Retinal pigment epithelial cell (primary cell): ENCODE measurements at regions not wholly inside any gene's neighbourhood (a gene's known extent, or its start where the extent isn't known, plus 50 kb on each side); places are given as distances from the start of the nearest gene placed in this dataset.
"Not testable (repeated sequence)": the region's sequence is repeated elsewhere in the genome, so short reads cannot be mapped to it uniquely, and the experiment has no call there.

Experiments used
- DNase-seq: peaks from one replicate; pipeline ENCODE4 v3.0.0-alpha.2; 2010; ENCODE audit warnings: low read depth
- H3K4me3 ChIP-seq: 2 replicates; pipeline ENCODE4 v1.5.1; 2011; ENCODE audit warnings: mild to moderate bottlenecking, low read length, control low read depth, moderate library complexity
- TF ChIP-seq, protein P1 (sequence below): conservative IDR thresholded peaks from 2 replicates; pipeline ENCODE4 v1.5.1; 2011; ENCODE audit warnings: low read depth, low read length, control low read depth, inconsistent platforms

DNA sequence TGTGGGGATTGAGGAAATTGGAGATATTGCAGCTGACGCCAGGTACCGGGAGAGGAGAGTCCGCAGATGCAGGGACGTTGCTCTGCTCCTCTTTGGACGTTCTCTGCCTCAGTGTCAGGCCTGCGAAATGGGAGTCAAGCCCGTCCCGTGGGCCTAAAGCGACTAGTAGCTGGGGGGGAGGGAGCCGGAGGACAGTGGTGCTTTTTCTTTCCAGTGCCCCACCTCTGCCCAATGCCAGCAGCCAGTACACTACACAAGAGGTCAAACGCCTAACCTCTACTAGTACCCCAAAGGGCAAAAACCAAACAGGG lies 413.6 kb upstream of the ESRRG start:
- TF ChIP-seq, protein P1, sequence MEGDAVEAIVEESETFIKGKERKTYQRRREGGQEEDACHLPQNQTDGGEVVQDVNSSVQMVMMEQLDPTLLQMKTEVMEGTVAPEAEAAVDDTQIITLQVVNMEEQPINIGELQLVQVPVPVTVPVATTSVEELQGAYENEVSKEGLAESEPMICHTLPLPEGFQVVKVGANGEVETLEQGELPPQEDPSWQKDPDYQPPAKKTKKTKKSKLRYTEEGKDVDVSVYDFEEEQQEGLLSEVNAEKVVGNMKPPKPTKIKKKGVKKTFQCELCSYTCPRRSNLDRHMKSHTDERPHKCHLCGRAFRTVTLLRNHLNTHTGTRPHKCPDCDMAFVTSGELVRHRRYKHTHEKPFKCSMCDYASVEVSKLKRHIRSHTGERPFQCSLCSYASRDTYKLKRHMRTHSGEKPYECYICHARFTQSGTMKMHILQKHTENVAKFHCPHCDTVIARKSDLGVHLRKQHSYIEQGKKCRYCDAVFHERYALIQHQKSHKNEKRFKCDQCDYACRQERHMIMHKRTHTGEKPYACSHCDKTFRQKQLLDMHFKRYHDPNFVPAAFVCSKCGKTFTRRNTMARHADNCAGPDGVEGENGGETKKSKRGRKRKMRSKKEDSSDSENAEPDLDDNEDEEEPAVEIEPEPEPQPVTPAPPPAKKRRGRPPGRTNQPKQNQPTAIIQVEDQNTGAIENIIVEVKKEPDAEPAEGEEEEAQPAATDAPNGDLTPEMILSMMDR: no peak
- no peak overlapping the region for H3K4me3 ChIP-seq
- no peak for DNase-seq

DNA sequence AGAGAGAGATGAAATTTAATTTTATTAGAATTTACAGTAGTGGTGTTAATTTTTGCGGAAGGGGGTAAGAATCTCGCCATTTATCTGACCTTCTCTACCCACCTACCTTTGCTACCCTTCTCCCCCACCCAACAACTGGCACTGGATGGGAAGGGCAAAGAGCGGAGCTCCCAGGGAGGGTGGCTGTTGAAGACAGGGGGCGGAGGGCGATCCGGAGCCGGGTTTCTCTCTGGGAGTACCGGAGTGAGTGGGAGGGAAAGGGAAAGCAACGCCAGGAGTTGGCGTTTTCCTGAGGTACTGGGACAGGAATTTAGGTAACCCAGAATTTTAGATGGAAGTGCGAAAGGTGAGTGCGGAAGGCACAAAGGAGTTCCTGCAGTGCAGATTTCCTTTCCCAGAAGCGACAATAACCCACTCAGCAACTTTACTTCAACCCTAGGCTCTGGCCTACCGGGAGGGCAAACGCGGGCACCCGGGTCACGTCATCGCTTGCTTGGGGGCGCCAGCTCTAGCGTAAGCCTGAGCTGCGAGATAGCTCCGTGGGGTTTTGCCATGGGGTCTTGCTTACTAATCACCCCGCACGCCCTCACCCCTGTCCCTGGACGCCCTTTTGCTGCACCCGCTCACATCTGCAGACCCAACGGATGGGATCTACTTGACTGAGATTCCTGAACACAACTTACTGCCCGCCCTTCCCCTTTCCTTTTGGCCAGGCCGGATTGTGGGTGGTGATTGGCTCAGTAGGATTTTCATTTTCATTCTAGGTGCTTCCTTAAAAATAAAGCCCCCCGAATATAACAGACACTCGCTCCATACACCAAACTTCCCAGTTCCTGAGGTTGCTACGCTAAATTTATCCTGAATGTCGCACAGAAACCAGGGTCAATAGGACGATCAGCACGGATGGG lies 413.0 kb upstream of the ESRRG start:
- no peak for DNase-seq
- H3K4me3 ChIP-seq: peak overlapping the region; percentile 50
- TF ChIP-seq, protein P1: no peak

DNA sequence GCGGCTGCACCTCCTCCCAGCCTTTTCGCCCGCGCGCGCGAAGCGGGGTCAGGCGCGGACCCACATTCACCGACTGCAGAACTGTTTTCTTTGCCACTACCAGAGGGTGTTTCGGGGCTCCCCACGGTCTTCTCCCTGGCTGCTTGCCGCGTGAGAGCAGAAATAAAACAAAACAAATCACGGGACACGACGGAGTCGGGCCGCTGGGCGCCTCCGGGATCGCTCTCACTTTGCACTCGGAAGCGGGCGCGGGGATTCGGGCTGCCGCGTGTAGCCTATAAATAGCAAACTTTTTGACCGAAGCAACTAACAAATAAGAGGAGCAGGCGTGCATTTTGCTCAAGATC lies 412.3 kb upstream of the ESRRG start:
- H3K4me3 ChIP-seq: peak overlapping the region; percentile 50
- TF ChIP-seq, protein P1: no peak
- DNase-seq: no peak

DNA sequence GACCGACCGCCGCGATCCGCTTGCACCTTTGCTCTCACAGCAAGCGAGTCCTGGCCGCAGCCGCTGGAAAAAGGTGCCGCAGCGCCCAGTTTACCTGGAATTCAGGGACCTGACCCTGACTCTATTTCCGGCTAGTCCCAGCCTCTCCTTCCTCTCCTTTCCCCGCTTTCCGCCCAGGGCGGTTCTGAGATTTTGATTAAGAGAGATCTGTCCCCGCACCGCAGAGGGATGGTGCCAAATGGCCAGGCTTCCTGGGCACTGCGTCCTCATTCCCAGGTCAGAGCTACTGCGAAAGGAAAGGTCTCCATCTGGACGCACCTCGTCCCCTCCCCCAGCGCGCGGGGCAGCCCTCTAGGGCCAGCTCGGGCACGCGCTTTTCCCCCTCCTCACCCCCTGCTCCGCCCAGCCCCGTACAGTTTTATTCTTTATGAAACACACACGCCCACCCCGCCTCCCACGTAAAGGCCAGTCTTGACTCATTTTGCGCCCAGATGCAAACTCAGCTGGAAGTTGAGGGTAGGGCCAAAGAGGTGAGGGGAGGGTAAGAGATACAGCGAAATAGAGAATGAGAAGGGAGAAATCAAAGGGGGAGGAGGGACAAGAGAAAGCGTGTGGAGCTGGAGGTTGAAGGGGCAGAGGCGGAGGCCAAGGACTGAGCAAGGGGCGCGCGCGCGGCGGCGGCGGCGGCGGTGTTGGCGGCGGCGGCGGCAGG lies 411.8 kb upstream of the ESRRG start:
- no peak for DNase-seq
- peak overlapping the region; percentile 50 for H3K4me3 ChIP-seq
- TF ChIP-seq, protein P1: no peak

DNA sequence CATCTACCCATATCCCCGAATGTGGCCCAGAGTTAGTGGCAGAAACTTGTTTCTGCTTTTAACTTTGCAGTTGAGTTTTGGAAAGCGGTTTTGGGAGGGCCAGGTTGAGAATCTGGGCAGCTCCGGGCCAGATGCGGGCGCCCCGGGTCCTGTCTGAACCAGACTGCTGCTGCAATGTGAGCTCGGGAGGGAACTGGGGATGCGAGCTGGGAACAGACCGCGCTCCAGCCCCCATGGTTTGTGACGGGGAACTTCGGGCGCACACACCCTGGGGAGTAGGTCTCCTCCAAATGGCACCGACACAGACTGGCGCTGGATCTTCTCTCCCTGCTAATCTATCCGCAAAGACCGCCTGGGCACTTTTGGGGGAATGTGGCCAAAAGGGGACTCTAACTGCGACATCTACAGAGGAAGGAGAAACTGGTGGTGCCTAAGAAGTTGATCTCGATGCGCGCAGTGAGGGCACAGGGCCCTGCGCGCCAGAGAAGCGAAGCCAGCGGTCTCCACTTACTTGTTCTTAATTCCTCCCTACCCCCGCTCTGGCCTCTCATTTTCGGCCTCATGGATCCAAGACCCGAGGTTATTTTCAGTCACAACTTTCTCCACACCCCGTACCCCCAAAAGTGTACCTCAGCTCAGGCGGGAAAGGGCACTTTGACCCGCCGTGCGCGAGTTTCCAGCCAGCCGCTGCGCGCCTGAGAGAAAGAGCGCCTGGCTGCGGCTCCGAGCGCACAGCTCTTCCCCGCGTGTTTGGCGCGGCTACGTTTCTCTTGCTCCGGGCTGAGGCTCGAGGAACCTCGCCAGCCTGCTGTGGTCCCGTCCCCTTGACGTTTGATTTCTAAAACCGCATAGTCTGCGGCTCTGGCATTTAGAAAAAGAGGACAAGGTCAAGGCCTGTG lies 411.0 kb upstream of the ESRRG start:
- H3K4me3 ChIP-seq: peak overlapping the region; percentile 50
- DNase-seq: no peak
- TF ChIP-seq, protein P1: no peak

DNA sequence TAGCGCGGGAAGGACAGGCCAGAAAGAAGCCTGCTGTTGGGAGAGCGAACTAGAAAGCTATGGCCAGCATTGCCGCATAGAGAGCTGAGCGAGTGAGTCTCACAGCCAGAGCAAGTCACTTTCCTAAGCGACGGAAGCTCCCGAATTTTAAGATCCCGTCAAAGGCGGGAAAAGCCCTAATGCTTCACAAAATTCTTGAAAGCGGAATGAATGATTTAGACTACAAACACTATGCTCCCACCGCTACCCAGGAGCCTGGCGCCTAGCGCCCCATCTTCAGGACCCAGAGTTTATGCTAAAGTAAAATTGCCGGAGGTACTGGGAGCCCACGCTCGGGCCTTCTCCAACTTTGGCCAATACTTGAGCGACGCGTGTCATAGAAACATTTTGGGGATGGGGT lies 409.9 kb upstream of the ESRRG start:
- DNase-seq: no peak
- TF ChIP-seq, protein P1: no peak
- H3K4me3 ChIP-seq: no peak overlapping the region

DNA sequence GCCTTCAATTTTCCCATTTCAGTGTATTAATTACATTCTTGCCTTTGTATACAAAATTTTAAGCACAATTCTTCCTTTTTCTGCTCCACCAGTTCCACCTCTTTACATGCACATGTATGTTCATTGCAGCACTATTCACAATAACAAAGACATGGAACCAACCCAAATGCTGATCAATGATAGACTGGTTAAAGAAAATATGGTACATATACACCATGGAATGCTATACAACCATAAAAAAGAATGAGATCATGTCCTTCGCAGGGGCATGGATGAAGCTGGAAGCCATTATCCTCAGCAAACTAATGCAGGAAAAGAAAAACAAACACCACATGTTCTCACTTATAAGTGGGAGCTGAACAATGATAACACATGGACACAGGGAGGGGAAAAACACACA lies 400.1 kb upstream of the ESRRG start:
- not testable (repeated sequence) for DNase-seq, H3K4me3 ChIP-seq
